ENCODE measurements at regions not wholly inside any gene's neighbourhood (a gene's known extent, or its start where the extent isn't known, plus 50 kb on each side); places are given as distances from the start of the nearest gene placed in this dataset.
"Not testable (repeated sequence)": the region's sequence is repeated elsewhere in the genome, so short reads cannot be mapped to it uniquely, and the experiment has no call there.

- DNase-seq (ENCODE audit: extremely low read depth in 1 of 2, low read depth in 1 of 2), result no peak
These were observed 214.5 kb upstream of the PLD5 start for GRCh38 chr1:242738702-242739645.

DNA sequence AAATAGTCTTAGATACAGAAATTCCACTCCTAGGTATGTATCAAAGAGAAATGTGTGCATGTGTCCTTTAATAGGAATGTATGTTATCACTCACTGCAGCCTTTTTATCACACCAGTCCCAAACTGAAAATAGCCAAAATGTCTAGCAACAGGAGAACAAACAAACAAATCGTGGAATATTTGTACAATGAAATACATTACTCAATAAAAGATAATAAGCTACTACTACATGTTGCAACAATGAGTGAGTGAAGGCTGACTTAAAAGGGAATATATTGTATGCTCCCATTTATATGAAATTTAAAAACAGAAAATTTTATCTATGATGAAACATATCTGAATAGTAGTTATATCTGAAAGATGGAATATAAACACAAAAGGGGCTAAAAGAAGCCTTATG is 212.1 kb upstream of the PLD5 start:
- no peak for DNase-seq (ENCODE audit: extremely low read depth in 1 of 2, low read depth in 1 of 2)

DNA sequence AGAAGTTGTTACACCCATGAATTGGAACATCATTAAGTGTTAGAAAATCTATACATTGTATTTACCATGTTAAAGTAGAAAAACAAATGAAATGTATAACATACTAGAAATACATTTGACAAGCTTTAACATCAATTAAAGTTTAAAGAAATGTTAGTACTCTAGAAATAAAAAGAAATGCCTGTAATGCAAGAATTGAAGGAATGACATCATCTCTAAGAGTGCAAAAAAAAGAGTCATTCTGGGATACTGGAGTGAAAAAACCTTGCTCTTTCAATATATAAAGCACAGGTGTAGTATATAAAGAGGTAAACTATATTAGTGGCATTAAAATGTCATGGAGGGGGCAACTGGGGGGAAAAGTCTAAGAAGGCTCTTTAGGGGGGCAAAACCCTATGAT is 210.8 kb upstream of the PLD5 start:
- no peak for DNase-seq (ENCODE audit: extremely low read depth in 1 of 2, low read depth in 1 of 2)

DNA sequence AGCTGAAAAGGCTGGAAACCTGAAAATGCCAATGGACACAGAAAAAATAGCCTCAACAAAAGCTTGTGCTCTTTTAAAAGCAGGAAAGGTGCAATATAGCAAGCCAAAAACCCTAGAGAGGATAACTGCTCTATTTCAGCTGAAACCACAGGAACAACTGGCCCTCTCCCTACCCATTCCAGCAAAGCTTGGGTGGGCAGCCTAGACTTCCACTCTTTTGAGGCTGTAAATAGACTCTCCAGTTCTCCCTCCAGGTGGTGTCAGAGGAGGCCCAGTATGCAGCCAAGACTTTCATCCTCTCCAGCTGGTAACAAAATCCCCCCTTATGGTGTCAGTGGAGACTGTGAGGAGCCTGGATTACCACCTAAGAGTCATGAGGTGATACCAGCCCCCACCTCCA is 206.9 kb upstream of the PLD5 start:
- no peak for DNase-seq (ENCODE audit: extremely low read depth in 1 of 2, low read depth in 1 of 2)

DNA sequence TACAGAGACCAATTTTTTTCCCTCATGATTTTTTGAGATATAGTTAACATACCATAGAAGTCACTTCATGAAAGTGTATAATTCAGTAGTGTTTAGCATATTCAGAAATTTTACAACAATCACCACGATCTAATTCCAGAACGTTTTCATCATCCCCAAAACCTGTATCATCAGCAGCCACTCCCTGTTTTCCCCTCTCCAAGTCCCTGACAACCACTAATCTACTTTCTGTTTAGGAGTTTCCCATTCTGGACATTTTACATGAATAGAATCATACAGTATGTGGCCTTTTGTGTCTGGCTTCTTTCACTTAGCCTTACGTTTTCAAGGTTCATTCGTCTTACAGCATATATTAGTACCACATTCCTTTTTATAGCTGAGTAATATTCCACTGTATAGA is 204.2 kb upstream of the PLD5 start:
- DNase-seq (ENCODE audit: extremely low read depth in 1 of 2, low read depth in 1 of 2), result no peak

DNA sequence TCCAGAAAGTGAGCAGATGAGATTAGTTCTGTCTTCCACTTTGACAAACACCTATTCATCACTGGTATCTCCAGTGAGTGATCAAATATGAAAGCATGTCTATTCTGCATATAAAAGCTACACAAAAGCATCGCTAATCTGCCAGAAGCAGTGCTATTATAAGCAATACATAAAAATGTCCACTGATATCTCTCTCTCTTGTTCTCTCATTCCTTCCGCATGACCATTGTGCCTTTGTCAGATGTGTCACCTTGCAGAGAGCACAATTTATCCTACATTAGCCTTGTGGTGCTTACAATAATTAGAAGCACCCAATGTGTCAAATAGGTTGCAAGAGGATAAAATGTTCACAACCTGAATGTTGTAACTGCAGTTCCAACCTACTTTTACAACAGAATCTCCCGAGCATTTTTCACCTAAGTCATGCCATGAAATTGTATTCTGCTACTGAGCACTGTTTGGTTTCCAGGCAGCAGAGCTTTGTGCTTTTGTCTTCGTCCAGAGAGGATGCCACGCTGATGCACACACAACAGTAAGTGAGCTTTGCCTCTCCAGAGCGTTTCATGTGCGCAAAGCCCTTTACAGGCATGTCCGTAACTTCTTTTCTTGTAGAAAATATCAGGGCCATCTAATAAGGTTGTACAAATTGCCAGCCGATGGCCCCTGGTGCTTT is 198.7 kb upstream of the PLD5 start:
- no peak for DNase-seq (ENCODE audit: extremely low read depth in 1 of 2, low read depth in 1 of 2)

DNA sequence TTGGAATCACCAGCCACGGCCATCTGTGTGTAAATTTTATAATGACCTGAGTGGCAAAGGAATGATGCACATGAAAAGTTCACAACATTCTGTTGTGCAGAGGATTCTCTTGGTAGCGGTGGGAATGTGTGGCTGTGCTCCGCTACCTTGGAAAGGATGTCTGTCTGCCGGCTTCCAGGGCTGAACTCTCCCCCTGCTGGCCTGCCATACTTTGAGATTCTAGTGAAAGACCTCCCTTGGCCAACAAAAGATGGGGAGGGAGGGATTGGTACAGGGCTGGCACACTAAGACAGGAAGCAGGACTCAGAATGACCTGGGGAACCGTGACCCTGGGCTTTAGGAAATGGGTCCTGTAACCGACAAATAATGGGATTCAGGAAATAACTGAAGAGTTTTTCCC is 194.5 kb upstream of the PLD5 start:
- no peak for DNase-seq (ENCODE audit: extremely low read depth in 1 of 2, low read depth in 1 of 2)

- no peak for DNase-seq (ENCODE audit: extremely low read depth in 1 of 2, low read depth in 1 of 2)
These were observed 187.8 kb upstream of the PLD5 start for GRCh38 chr1:242712248-242712647.

- DNase-seq (ENCODE audit: extremely low read depth in 1 of 2, low read depth in 1 of 2), result no peak
These were observed 186.3 kb upstream of the PLD5 start for GRCh38 chr1:242710847-242711246.

GRCh38 chr1:242710286-242710685 is 185.8 kb upstream of the PLD5 start:
- DNase-seq (ENCODE audit: extremely low read depth in 1 of 2, low read depth in 1 of 2), result no peak

- no peak for DNase-seq (ENCODE audit: extremely low read depth in 1 of 2, low read depth in 1 of 2)
These were observed 179.0 kb upstream of the PLD5 start for GRCh38 chr1:242703467-242703866.

GRCh38 chr1:242692988-242693387 is 168.5 kb upstream of the PLD5 start:
- DNase-seq (ENCODE audit: extremely low read depth in 1 of 2, low read depth in 1 of 2), result no peak

DNA sequence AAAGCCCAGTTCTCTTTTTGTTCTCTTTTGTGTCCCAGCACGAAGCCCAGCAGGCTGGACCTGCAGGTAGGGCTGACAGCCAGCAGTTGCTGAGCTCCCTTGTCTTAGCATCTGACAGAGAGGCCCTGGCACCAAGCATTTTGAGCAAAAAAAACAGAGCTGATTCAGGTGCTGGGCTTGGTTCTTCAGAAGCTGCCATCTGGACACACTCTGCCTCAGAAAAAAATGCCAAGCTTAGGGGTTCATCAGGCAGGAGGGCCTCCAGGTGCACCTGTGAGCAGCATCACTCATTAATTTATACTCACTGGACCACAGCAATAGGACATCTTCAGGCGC is 167.1 kb upstream of the PLD5 start:
- no peak for DNase-seq (ENCODE audit: extremely low read depth in 1 of 2, low read depth in 1 of 2)

DNA sequence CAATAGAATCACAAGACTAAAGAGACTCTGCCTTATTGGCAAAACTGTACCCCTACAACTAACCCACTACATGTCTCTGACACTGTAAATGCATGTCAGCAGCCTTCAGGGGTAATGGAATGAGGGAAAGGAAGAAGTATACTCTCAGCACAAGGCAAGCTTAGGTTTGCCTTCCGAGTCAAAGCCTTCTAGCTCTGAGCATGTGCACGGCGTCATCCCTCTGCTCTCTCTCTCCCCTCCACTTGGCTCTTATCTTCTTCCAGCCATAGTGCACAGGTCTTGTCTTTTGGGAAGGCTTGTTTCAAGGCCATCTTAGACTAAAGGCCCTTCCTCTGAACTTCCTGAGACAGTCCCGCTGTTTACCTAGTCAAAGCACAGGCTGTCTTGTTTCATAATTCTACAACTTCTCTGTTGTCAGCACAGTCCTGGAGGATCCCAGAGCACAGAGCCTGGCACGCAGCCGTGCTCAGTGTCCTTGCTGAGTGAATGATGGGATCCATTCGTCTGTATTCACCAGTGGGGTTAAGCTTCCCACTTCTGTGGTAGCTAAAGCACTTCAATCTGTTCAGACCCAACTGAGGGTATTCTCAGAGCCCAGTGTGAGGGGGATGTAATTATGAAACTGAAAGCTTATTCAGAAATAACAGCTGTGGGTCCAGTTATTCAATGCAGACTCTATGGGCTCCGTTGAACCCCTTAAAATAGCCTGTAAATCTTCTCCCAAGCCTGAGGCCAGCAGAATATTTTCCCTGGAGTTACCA is 166.5 kb upstream of the PLD5 start:
- DNase-seq (ENCODE audit: extremely low read depth in 1 of 2, low read depth in 1 of 2), result no peak

GRCh38 chr1:242689378-242689777 is 164.9 kb upstream of the PLD5 start:
- DNase-seq (ENCODE audit: extremely low read depth in 1 of 2, low read depth in 1 of 2), result no peak

GRCh38 chr1:242674951-242675645 is 150.6 kb upstream of the PLD5 start:
- DNase-seq (ENCODE audit: extremely low read depth in 1 of 2, low read depth in 1 of 2), result no peak

DNA sequence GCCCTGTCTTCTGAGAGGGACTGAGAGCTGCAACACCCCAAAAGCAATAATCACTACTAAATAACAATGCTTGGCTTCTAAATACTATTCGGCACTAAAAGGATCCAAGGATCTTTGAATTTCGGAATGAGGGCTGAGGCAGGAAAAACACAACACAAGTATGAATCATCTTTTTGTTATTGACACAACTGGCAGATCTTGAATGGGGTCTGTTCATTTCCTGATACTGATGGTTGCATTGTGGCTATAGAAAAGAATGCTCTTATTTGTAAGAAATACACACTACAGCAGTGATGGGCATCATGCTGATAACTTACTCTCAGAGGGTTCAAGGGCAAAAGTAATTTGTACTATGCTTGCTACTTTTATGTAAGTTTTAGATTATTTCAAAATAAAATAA is 149.2 kb upstream of the PLD5 start:
- no peak for DNase-seq (ENCODE audit: extremely low read depth in 1 of 2, low read depth in 1 of 2)

DNA sequence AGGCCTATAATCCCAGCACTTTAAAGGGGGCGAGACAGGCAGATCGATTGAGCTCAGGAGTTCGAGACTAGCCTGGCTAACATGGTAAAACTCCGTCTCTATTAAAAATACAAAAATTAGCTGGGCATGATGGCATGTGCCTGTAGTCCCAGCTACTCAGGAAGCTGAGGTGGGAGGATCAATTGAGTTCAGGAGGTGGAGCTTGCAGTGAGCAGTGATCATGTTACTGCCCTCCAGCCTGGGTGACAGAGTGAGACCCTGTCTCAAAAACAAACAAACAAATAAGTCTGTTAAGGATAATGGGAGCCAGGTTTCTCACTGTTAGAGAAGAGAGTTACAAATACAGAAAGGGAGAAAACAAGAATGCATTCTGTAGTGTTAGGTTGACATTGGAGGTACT is 148.7 kb upstream of the PLD5 start:
- DNase-seq (ENCODE audit: extremely low read depth in 1 of 2, low read depth in 1 of 2), result not testable (repeated sequence)

DNA sequence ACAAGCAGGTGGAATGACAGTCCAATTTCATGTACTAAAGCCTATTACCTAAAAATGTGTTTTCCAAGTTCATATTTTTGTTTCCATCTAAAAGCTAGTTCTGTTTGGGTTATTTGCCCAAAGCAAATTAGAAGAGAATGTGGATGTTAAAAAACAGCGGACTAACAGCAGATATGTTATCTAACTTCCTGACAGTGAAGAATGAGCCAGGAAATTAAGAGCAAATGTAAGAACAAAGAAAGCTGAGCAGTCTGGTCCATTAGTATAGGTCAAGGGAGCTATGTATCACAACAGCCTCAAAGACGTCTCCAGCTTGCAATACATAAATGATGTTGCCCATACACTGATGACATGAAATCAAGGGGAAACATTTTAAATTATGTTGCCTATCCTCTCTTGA is 145.5 kb upstream of the PLD5 start:
- no peak for DNase-seq (ENCODE audit: extremely low read depth in 1 of 2, low read depth in 1 of 2)

DNA sequence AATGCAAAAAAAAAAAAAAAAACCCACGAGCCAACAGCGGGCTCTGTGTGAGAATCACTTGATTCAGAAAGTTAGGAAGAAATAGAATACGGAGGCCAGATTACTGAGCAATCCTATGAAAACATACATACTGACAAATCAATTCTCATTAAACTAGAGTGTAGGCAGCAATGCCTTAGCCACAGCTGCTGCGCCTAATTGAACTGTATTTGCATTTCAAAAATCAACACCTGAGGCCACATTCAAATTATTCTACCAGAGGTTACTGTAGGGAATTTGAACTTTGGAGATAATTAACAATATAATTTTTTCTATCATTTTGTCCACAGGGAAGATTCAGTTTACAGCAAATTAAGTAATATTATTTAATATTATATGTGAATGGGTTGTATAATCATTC is 138.4 kb upstream of the PLD5 start:
- DNase-seq (ENCODE audit: extremely low read depth in 1 of 2, low read depth in 1 of 2), result no peak

GRCh38 chr1:242653772-242654171 is 129.3 kb upstream of the PLD5 start:
- DNase-seq (ENCODE audit: extremely low read depth in 1 of 2, low read depth in 1 of 2), result not testable (repeated sequence)
